WERI-Rb-1 (cell line): ENCODE measurements at regions not wholly inside any gene's neighbourhood (a gene's known extent, or its start where the extent isn't known, plus 50 kb on each side); places are given as distances from the start of the nearest gene placed in this dataset.

ENCODE experiments used
- DNase-seq: peaks from one replicate; pipeline ENCODE4 v3.0.0-alpha.2; 2020
- H3K27ac ChIP-seq: fragments of 250-450 bp; sonication (Bioruptor Pico); 2 replicates; pipeline ENCODE4 v1.5.1; 2020; ENCODE audit warnings: mild to moderate bottlenecking, moderate library complexity
- H3K27me3 ChIP-seq: fragments of 250-450 bp; sonication (Bioruptor Pico); 2 replicates; pipeline ENCODE4 v1.5.1; 2021; ENCODE audit warnings: mild to moderate bottlenecking, low read depth, moderate library complexity; ENCODE audit not compliant: insufficient read depth, severe bottlenecking
- H3K36me3 ChIP-seq: fragments of 250-450 bp; sonication (Bioruptor Pico); 2 replicates; pipeline ENCODE4 v1.5.1; 2020; ENCODE audit warnings: mild to moderate bottlenecking, moderate library complexity
- H3K4me3 ChIP-seq: 2 replicates; pipeline ENCODE4 v1.5.1; 2011; ENCODE audit warnings: low read depth, mild to moderate bottlenecking, control low read depth, low read length
- H3K9me3 ChIP-seq: fragments of 250-450 bp; sonication (Bioruptor Pico); 2 replicates; pipeline ENCODE4 v1.5.1; 2021; ENCODE audit warnings: mild to moderate bottlenecking, moderate library complexity; ENCODE audit not compliant: severe bottlenecking
- CTCF ChIP-seq: IDR thresholded peaks from 2 replicates; pipeline ENCODE4 v1.5.1; 2011; ENCODE audit warnings: low read depth, mild to moderate bottlenecking, control low read depth, inconsistent platforms, low read length

- no peaks in the 10 kb centered on the region for H3K9me3 ChIP-seq
- H3K36me3 ChIP-seq, result no peaks in the 10 kb centered on the region
- H3K27me3 ChIP-seq, result no peaks in the 10 kb centered on the region
- TF ChIP-seq CTCF, result no peak
- no peak overlapping the region for H3K4me3 ChIP-seq
- no peak overlapping the region for H3K27ac ChIP-seq
- no peak for DNase-seq
Measured at GRCh38 chr18:29140590-29140989, 963.7 kb upstream of the CDH2 start.

GRCh38 chr18:29137773-29138495 is 961.0 kb upstream of the CDH2 start:
- no peak overlapping the region for H3K4me3 ChIP-seq
- no peak overlapping the region for H3K27ac ChIP-seq
- H3K27me3 ChIP-seq, result no peaks in the 10 kb centered on the region
- DNase-seq, result no peak
- no peaks in the 10 kb centered on the region for H3K36me3 ChIP-seq
- H3K9me3 ChIP-seq, result no peaks in the 10 kb centered on the region
- TF ChIP-seq CTCF, result no peak

GRCh38 chr18:29123706-29124530 is 947.0 kb upstream of the CDH2 start:
- no peak overlapping the region for H3K4me3 ChIP-seq

GRCh38 chr18:29104671-29105070 is 927.7 kb upstream of the CDH2 start:
- TF ChIP-seq CTCF, result no peak
- Histone ChIP-seq H3K36me3 (no peaks in the 10 kb centered on the region), H3K4me3 (no peak overlapping the region), H3K27ac (no peak overlapping the region), H3K9me3 (no peaks in the 10 kb centered on the region), H3K27me3 (no peaks in the 10 kb centered on the region)
- no peak for DNase-seq

More at GRCh38 chr18:29123706-29124530, 947.0 kb upstream of the CDH2 start:
- no peak for DNase-seq
- Histone ChIP-seq H3K27me3 (no peaks in the 10 kb centered on the region), H3K27ac (no peak overlapping the region), H3K9me3 (no peaks in the 10 kb centered on the region), H3K36me3 (no peaks in the 10 kb centered on the region)
- no peak for TF ChIP-seq CTCF

GRCh38 chr18:29104227-29104626 is 927.3 kb upstream of the CDH2 start:
- no peak for DNase-seq
- H3K4me3 ChIP-seq, result no peak overlapping the region
- no peaks in the 10 kb centered on the region for H3K27me3 ChIP-seq
- TF ChIP-seq CTCF, result no peak
- no peaks in the 10 kb centered on the region for H3K36me3 ChIP-seq
- no peak overlapping the region for H3K27ac ChIP-seq
- H3K9me3 ChIP-seq, result no peaks in the 10 kb centered on the region
